Activated T-helper 1 cell treated with Interleukin-2 at 50 U/mL for 16 hours (primary cell): ENCODE measurements at regions not wholly inside any gene's neighbourhood (a gene's known extent, or its start where the extent isn't known, plus 50 kb on each side); places are given as distances from the start of the nearest gene placed in this dataset.

ENCODE experiments used
- DNase-seq: peaks from one replicate; pipeline ENCODE4 v3.0.0-alpha.2; 2020; ENCODE audit warnings: low read depth

DNA sequence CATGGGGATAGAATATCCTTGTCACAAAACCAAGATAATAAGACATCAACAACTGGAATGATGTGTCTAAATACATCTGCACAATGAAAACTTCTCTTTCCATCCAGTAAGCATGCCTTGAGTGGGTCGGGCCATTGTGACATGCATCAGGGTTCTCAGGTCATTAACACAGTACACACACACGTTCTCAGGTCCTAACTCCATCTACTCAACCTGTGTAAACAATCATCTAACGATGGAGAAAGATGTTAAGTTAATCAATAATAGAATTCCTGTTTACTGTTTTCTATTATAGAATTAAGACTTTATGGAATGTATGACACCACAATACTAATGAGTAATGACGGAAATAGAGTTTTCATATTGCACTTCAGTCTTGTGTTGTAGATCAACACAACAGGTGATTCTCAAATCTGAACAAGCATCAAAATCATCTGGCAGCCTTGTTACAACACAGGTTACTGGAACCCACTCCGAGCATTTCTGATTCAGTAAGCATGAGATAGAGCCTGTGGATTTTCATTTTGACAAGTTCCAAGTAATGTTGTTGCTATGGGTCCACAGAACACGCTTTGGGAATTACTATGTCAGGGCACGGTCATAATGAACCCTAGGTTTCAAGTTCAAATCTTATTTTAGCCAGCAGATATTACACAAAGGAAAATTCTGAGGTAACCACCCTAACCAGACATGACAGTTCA is 315.8 kb upstream of the TEX13C start:
- DNase-seq, result no peak

DNA sequence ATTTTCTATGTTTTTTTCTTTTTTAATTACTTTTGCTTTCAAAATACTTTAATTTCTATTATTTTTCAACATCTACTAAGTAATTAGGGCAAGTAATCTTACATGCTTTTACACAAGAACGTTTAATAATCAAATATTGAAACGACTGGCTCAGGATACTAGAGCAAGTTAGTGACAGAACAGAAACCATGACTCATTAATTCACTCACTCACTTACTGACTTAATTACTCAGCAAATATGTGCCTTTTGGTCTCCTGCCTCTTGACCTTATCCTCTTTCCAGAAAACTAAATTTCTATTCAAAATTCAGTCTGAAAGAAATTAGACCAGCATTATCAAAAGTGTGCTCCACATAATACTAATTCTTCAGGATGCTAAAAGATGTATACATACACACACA is 314.9 kb upstream of the TEX13C start:
- no peak for DNase-seq

DNA sequence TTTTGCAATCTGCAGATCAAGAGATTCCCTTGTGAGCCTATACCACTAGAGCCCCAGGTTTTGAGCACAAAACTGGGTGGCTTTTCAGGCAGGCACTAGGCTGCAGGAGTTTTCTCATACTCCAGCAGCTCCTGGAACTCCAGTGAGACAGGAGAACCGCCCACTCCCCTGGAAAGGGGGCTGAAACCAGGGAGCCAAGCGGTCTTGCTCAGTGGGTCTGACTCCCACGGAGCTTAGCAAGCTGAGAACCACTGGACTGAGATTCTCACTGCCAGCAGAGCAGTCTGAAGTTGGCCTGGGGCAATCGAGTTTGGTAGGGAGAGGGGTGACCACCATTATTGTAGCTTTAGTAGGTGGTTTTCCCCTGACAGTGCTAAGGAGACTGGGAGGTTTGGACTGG is 313.8 kb upstream of the TEX13C start:
- no peak for DNase-seq

DNA sequence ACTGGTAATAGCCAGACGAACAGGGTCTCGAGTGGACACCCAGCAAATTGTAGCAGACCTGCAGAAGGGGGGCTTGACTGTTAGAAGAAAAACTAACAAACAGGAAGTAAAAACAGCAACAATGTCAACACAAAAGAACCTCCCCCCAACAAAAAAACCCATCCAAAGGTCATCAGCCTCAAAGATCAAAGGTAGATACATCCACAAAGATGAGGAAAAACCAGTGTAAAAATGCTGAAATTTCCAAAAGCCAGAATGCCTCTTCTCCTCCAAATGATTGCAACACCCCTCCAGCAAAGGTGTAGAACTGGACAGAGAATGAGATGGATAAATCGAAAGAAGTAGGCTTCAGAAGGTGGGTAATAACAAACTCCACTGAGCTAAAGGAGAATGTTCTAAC is 313.0 kb upstream of the TEX13C start:
- no peak for DNase-seq

DNA sequence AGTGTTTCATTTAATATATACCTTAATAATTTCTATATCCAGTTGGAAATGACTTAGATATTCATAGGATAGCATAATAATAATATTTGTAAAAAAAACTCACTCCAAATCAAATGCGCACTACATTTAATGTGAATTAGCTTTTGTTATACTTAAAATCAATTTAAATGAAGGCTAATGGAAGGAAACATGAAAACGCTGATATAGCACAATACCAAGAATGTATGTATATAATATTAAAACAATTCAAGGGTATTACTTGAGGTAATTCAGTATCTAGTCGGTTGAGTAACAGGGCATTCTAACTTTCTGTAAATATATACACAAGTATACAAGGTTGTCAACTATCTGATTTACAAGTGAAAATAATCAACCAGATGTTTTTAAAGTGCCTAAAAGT is 307.1 kb upstream of the TEX13C start:
- DNase-seq, result no peak

DNA sequence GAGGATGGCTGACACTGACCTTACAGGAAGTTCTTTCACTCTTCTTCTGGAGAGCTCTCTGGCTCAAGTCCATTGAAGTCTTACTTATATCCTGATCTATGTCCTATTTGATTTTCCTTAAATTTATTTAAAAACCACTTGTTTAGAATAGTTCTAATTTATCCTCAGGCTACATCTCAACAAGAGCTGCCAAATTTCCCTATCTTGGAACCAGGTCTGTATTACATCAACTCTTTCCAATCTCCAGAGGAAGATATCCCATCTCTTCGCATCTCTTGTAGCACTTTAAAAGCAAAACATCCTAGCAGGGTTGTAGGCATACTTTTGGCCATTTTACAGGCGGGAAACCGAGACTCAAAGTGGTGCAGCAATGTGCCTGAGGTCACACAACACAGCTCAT is 290.5 kb upstream of the TEX13C start:
- no peak for DNase-seq
